GM19438 (cell line): ENCODE measurements at regions not wholly inside any gene's neighbourhood (a gene's known extent, or its start where the extent isn't known, plus 50 kb on each side); places are given as distances from the start of the nearest gene placed in this dataset.

Experiments used
- ATAC-seq: cut with Tn5 transposase; IDR thresholded peaks from one replicate; pipeline ENCODE4 v1.9.1; 2021; ENCODE audit warnings: low read depth; ENCODE audit not compliant: unreplicated experiment

DNA sequence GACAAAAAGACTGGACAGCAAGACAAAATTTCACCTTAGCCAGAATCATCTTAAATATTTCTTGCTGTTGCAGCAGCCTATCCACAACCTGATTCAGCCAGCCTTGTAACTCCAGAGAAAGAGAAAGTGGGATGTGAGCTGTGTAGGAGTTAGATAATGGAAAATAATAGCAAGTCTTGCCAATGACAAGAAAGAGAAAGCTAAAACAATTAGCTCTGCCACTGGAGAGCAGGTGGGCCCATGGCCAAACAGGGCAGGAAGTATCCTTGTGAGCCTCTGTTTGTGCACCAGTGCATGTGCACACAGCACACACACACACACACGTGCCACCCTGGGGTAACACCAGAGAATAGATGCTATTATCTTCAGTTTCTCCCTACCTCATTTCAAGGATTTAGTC is 106.0 kb upstream of the CCDC196 start:
- no peak for ATAC-seq

DNA sequence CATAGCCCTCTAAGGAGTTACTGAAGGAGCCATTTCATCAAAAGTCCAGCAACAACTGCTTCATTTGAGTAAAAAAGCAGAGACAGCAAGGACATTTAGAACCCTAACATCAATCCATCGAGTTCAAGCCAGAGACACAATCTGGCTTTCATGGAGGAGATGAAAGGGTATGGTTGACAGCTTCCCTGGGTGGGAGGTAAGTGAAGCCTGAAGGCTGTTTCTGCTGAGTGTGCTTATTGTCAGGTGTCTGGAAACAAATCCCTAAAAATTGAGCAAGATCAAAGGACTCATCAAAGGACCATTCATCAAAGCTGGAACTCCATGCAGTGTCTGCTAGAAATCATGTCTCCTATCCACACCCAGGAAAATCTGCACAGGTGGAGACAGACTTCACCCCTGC is 104.4 kb upstream of the CCDC196 start:
- ATAC-seq: no peak

DNA sequence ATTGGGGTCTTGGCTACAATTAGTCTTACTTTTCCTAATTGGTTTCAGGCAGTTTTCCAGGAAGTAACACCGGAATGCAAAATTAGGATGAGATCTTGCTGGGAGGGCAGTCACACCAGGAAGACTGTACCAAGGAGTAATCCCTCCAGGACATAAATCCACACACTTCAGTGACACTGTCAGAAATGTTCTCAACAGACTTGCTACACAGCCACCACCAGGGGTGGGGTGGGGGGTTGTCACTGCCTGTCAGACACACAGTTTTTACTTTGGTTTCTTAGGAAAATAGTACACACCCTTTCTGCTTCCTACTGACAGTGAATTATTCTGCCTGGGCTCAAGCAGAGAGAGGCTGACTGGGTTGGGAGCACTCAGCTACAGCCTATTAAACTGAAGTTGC is 102.9 kb upstream of the CCDC196 start:
- no peak for ATAC-seq

DNA sequence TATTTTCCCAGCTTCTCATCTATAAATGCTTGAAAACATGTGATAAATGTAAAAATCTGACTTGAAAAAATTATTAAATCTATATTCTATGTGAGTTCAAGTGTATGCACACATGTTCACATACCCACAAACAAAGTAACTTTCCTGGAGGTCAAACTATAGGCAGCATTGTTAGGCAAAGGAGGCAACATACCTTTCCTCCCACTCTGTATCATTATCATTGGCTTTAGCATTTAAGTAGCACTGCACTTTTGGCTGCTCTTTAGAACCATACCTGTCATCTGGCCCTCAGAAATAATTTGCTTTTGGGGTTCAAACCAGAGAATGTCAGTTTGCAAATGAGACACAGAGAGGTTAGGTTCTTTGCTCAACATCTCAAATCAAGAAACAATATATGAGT is 102.4 kb upstream of the CCDC196 start:
- ATAC-seq: no peak

DNA sequence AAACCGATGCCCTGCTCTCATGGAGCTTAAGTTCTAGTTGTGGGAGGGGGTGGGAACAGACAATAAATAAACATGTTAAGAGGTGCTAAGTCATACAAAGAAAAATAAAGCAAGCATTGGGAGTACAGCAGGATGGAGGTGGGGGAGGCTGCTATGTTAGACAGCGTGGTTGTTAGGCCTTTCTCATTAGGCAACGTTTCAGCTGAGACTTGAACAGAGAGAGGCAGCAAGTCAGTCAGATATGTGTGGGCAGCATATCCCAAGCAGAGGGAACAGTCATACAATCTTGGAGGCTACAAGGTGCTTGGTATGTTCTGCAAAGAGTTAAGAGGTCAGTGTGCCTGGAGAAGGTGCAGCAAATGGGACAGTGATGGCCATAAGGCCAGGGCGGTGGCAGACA is 97.7 kb upstream of the CCDC196 start:
- no peak for ATAC-seq

DNA sequence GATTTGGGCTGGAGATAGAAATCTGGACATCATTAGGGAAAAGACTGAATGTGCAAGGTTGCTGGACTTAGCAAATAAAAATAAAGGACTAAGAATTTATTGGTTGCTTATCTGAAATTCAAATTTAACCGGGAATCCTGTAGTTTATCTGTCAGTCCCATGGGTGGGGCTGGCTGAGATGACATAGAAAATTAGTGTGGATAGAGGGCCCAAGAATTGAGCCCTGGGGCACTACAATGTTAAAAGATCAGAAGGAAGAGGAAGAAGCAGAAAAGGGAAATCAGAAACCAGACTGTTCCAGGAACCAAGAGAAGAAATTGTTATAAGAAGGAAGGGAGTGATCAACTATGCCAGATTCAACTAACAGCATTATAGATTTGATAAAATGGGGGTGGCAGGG is 96.7 kb upstream of the CCDC196 start:
- ATAC-seq: no peak

DNA sequence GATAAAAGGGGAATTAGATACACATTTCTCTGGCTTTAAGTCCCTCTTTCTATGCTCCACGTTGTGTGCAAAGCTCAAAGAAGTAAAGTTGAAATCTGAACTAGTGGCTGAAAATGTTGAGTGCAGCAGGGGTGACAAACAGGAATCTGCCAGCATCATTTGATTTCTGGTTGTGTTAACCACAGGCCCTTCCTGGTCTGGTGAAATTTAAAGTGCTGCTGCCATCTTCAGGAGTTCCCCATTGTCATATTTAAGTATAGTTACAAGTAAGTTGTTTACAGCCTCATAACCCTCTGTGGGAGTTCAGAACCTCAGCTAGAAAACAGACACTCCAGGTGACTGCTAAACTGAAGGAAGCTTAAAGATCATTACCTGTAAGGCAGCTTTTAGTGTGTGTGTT is 90.9 kb upstream of the CCDC196 start:
- ATAC-seq: no peak

DNA sequence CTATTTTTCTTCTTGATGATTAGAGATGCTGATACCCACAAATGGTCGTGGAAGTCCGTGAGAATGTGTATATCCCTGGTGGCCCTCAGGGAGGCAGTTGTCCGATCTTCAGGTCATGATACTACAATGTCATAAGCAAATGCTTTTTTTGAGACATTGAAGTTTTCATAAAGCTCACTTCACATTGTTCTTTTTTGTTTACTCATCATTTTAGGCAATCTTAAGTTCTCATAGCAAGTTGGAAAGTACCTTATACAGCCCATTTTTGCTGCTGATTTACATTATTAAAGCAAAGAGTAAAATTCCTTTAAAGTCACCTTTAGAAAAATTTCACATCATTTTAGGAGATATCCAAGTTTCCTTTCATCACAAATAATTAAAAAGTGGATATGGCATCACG is 90.0 kb upstream of the CCDC196 start:
- no peak for ATAC-seq

DNA sequence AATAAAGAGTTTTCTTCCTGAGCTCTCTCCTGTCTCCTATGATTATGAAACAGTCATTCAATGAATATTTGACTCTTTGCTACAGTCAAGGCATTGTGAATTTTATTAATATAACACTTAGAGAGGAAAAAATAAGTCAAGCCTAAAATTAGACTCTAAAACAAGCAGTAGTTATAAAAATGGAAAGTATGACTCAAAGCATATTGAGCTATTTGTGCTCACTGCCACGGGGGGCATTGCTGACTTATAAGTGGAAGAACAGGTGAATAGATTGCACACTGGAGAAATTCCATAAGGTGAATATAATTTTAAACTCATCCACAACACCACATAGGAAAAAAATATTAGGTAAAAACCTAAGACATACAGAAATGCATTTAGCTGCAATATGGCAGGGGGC is 87.7 kb upstream of the CCDC196 start:
- ATAC-seq: no peak

DNA sequence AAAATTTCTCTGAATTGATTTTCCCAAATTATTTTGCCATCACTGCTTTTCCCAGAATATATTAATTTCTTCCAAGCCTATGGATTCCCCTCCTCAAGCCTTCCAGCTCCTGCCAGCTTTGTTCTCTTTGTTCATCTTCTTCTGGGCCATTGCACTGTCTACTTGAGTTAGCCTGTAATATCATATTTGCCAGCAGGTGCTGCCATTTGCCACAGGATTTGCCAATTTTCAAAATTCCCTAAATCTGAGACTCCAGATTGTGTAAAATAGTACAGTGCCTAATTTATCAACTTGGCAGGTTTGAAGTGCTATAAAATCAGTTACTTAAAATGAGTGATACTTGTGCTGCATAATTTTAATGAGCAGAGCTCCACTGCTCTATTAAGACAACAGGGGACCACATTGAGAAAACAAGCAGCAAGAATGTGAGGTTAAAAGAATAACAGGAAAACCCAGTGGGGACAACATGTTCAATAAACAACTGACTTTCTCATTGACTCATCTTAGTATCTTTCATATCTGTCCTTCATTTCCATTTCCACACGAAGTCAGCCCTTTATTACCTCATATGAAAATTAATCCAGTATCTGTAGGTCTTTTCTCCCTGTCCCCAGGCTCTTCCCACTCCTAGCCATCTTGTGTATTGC is 84.6 kb upstream of the CCDC196 start:
- no peak for ATAC-seq

DNA sequence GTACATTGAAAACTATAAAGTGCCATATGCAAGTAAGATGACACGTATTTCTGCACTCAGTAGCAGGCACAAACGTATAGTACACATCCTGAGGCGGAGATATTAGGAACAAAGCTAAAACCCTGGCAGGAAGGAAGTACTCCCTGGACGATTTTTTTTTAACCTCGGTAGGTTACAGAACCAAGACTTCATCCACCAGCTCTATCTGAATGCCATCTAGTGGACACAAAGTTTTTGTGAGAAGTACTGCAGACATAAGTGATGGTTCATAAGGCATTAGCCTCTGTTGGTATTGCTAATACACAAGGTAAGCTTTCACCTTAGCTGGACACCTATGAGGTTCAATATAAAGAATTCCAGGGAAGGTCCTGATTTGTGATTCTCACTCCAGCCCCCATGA is 83.0 kb upstream of the CCDC196 start:
- ATAC-seq: no peak

DNA sequence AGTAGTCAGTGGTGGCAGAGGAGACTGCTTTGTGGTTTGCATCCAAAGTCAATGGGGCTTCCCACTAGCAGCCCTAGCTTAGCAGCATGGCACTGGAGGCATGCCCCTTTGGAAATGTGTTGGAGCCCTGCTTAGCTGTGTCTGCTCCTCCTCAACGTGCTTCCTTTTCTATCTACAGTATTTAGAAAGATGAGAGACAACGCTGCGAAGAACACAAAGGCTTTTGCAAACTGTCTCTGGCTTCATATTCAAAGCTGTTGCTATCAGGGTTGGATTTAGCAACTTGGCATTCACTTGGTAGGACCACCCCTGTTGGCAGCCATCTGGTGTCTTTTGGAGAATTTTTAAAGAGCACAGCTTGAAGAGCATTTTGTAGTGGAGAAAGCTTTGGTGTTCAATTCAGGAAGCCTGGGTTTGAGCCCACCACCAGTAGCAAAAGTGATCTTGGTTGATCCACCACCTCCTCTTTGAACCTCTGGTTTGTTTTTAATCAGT is 82.1 kb upstream of the CCDC196 start:
- no peak for ATAC-seq

DNA sequence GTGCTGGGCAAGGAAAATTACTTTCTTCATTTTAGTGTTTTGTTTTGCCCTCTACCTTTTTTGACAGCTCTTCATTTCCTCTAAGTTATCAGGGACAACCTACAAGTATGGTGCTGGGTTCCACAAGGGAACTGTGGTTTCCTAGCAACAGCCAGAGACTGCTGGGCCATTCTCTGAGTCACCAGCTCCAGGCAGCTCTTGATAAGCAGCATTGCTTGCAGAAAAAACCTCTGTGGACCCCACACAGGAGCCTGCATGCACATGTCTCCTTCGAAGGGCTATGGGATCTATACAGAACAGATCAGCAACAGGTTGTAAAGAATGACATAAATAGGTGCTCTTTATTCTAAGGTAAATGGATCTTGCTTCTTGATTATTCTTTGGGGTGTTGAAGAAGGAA is 81.0 kb upstream of the CCDC196 start:
- no peak for ATAC-seq

DNA sequence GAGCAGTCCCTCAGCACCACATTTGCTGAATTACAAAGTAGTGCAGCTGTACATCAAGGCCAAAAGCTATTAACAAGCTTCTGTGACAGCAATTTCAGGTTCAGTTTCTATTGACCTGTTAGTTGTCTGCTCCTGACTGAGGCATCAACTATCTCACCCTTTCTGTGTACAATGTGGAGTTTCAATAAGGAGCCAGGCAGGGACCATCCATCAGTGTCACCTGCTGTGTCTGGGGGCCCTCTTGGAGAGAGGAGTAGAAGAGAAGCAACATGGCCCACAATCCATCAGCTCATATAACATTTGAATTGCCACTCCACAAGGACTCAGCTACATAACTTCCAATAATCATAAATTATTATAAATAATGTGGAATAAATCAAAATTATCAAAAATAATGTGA is 72.3 kb upstream of the CCDC196 start:
- no peak for ATAC-seq

DNA sequence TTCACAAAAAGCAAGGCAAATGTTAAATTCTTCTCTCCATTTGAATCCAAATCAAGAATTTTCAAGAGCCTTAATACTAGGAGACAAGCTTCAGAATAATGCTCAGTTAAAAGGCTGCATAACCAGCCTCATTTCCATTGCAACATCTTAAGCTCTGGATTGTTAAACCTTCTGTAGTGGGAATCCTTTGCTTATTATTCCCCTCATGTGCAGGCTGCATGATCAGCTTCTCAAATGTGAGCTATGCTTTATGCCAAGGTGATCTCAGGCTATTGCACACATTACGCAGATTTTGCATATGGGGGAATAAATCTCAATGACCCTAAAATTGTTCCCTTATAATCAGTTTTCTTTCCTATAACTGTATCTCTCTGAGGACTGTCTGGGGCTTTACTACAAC is 71.7 kb upstream of the CCDC196 start:
- no peak for ATAC-seq

DNA sequence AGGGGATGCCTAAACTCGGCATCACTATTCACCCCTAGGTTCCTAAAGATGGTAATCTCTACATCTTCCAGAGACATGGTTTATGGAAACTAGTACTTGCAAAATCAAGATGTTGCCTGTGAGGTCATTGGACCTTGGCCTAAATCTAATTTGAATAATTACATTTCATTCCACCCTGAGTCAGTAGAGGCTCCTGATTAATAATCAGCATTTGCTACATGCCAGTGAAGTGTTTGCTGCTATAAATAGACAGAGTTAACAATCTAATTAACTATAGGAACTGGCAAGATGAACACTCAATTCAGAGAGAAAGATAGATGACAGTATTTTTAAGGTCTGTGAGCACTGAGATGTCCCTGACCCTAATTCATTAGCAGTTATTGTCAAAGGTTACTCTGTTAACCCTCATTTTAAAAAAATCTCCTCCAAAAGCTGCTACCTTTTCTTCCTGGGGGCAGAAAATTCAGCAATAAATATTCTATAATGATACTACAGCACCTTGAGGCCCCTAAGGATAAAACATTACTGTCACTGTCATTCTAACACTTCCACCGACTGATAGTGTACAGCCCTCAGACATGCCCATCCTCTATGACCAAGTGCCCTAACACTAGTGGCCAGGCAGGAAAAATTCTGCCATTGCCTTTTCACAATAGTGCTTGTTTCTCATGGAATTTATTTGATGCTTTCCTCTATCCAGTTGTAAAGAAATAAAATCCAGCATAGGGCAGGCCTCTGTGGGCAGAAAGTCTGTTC is 65.7 kb upstream of the CCDC196 start:
- ATAC-seq: no peak

DNA sequence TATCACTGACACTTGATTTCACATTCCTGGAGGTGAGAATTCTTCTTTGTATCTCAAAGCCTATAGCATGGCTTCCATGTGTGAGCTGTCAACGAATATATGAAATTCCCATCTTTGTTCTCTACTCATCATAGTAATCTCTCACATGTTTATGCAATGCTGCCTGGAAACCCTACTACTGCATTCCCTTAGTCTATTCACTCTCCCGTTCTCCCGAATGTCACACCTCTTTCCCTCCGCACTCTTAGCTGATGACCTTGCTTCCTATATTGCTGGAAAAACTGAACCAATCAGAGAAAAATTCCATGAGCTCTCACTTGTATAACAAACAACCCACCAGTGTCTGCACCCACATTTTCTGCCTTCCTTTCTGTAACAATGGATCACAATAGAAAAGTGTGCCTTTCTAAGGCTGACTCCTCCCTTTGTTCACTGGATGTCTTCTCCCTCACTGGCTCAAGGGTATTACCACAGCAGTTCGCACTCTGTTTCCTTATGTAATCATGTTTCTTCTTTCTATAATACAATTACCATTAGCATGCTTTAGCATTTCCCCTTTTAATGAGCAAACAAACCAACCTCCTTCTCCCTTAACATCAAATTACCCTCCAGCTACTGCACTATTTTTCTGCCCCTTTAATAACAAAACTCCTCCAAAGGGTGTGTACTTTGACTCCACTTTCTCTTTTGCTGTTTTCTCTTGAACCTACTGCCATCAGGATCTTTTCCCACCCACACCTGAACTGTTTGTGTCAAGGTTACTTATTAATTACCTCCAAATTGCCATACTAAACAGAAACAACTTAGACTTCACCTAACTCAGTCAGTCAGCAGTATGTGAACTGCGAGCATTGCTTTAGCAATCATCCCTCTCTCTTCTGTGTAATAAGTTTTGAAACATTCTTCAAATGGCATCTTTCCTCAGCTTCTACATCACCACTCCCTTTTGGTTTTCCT is 63.9 kb upstream of the CCDC196 start:
- no peak for ATAC-seq

DNA sequence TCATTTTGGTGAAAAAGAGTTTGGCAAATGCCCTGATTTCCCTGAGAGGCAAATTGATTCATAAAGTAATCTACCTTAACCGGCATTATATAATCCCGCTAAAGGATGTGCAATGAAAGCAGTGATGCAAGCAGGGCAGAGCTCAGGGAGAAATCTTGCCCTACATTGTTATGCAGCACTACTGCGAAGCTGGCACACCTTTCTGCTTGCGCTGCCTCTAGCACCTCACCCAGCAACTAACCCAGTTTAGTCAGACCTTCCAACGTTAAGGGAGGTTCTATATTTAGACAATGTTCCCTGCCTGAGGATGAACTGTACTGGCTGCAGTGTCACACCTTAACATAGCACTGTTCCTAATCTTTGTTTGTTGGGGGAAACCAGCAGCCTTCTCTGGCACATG is 60.8 kb upstream of the CCDC196 start:
- no peak for ATAC-seq

DNA sequence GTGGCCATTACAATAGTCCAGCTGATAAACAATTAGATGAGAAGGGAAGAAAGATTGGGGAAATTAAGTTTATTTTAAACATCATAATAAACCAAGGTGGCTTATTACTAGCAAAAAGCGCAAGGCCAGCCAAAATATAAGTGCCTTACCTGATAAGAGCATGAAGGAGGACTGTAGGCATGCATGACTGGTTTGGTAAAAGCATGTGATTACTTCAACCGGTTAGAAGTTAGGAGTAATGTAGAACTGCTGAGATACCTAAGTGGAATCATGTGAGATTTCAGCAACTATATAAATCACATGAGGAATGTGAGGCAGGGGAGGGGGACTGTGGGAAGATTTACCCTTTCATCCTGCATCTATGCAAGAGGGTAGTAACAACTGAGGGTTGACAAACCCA is 59.7 kb upstream of the CCDC196 start:
- ATAC-seq: no peak

DNA sequence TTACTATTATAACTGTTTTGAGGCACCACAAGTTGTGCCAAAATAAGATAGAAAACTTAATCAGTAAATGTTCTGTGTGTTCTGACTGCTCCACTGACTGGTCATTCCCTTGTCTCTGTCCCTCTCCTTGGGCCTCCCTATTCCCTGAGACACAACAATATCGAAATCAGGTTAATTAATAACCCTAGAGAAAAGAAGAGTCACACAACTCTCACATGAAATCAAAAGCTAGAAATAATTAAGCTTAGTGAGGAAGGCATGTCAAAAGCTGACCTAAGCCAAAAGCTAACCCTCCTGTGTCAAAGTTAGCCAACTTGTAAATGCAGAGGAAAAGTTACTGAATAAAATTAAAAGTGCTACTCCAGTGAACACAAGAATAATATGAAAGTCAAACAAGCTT is 53.8 kb upstream of the CCDC196 start:
- ATAC-seq: no peak

DNA sequence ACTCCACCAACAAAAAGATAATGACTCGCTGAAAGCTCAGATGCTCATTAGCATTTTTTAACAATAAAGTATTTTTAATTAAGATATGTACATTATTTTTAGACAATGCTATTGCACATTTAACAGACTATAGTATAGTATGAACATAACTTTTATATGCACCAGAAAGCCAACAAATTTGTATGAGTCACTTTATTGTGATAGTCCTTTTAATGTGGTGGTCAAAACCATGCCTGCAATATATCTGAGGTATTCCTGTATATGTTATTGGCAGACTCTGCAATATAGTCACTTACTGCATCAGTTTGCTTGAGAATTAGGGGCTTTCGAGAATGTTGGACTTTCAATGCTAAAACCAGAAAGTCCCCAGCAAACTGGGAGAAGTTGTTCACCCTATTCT is 51.7 kb upstream of the CCDC196 start:
- ATAC-seq: no peak
